Heart left ventricle (tissue), 13 donors: ENCODE measurements at regions not wholly inside any gene's neighbourhood (a gene's known extent, or its start where the extent isn't known, plus 50 kb on each side); places are given as distances from the start of the nearest gene placed in this dataset.

Source experiments
- POLR2A ChIP-seq, 2 donors: fragments of 450-650 bp; IDR thresholded peaks; one replicate each; pipeline ENCODE4 v1.6.1; 2017; ENCODE audit warnings: antibody characterized with exemption in 2 of 2, mild to moderate bottlenecking in 2 of 2, moderate library complexity in 2 of 2
- TF ChIP-seq, protein P1 (sequence below), 12 donors: fragments of 200-600 bp; sonication (generic) in 4 of 12; IDR thresholded peaks; one replicate each; pipeline versions ENCODE4 v1.5.0 to v1.8.0; 2018 to 2022; ENCODE audit warnings: antibody characterized with exemption in 12 of 12, mild to moderate bottlenecking in 5 of 12
- donor health status: ischemic (EF 13 %, LVEDD 7.1; RV severe dilation, severe dysfunction).
- donor health status: DM: no; HTN: yes; CAD: no.
- donor health status: DM: no; HTN: no; CAD: no.
- donor health status: ischemic (EF 25% LVEDD 6.9; RV normal size, moderate dysfunction).
- donor health status: ischemic (EF 25% LVEDD 5.7; RV mildly dilated, moderate dysfunction).
- donor health status: ischemic (EF 35%, LVEDD 5.7; RV mildly dilated, moderate dysfunction).
- donor health status: nonischemic (EF 11% LVEDD 7.7; RV severe dilation, severe dysfunction).
- donor health status: DM: yes; HTN: yes; CAD: no.
- donor health status: PGD.
- donor health status: ischemic (EF 29% LVEDD 5.4; RV normal size, mild dysfunction).
- donor health status: nonischemic (EF 23%, LVEDD 6.1; RV moderate dilation, normal function).

DNA sequence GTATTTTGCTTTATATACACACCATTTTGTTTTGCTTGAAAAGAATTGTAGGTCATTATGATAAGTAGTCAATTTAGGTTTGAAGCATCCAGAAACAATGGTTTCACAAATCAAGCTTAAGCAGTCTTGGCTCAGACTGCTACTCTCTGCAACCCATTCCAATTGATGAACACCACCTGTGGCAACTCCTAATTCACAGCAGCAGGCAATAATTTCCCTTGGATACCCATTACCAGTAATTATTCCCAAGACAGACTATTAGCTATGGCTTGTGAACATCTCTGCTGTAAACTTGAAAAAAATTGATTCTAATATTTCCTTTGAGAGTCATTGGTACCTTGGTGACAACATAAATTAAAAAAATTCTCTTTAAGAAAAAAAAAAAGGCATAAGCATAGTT lies 299.3 kb upstream of the SLITRK6 start:
- TF ChIP-seq, protein P1, sequence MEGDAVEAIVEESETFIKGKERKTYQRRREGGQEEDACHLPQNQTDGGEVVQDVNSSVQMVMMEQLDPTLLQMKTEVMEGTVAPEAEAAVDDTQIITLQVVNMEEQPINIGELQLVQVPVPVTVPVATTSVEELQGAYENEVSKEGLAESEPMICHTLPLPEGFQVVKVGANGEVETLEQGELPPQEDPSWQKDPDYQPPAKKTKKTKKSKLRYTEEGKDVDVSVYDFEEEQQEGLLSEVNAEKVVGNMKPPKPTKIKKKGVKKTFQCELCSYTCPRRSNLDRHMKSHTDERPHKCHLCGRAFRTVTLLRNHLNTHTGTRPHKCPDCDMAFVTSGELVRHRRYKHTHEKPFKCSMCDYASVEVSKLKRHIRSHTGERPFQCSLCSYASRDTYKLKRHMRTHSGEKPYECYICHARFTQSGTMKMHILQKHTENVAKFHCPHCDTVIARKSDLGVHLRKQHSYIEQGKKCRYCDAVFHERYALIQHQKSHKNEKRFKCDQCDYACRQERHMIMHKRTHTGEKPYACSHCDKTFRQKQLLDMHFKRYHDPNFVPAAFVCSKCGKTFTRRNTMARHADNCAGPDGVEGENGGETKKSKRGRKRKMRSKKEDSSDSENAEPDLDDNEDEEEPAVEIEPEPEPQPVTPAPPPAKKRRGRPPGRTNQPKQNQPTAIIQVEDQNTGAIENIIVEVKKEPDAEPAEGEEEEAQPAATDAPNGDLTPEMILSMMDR (IDR thresholded peaks at IDR 0.05) = no peak
- TF ChIP-seq POLR2A (IDR thresholded peaks at IDR 0.05) = no peak
